HG02798 (cell line): ENCODE measurements at regions not wholly inside any gene's neighbourhood (a gene's known extent, or its start where the extent isn't known, plus 50 kb on each side); places are given as distances from the start of the nearest gene placed in this dataset.

Experiments used
- ATAC-seq: cut with Tn5 transposase; IDR thresholded peaks from one replicate; pipeline ENCODE4 v1.9.1; 2021; ENCODE audit warnings: mild to moderate bottlenecking; ENCODE audit not compliant: unreplicated experiment, poor library complexity

GRCh38 chr12:94726236-94726835 lies 76.0 kb upstream of the TMCC3 start:
- no peak for ATAC-seq

- ATAC-seq = no peak
These were observed 75.2 kb upstream of the TMCC3 start for GRCh38 chr12:94725375-94726168.

- ATAC-seq = no peak
These were observed 72.3 kb upstream of the TMCC3 start for GRCh38 chr12:94722664-94723063.

- peak; percentile 77 for ATAC-seq
These were observed 70.8 kb upstream of the TMCC3 start for GRCh38 chr12:94721173-94721572.

- no peak for ATAC-seq
These were observed 67.8 kb upstream of the TMCC3 start for GRCh38 chr12:94718114-94718513.

GRCh38 chr12:94717656-94718055 lies 67.3 kb upstream of the TMCC3 start:
- no peak for ATAC-seq

- no peak for ATAC-seq
These were observed 66.8 kb upstream of the TMCC3 start for GRCh38 chr12:94717108-94717507.

GRCh38 chr12:94716339-94716738 lies 66.0 kb upstream of the TMCC3 start:
- no peak for ATAC-seq

GRCh38 chr12:94714378-94715114 lies 64.2 kb upstream of the TMCC3 start:
- no peak for ATAC-seq

- no peak for ATAC-seq
These were observed 62.6 kb upstream of the TMCC3 start for GRCh38 chr12:94712815-94713515.

- ATAC-seq = peak; percentile 61
These were observed 60.6 kb upstream of the TMCC3 start for GRCh38 chr12:94710933-94711332.

GRCh38 chr12:94707892-94708291 lies 57.5 kb upstream of the TMCC3 start:
- no peak for ATAC-seq

- ATAC-seq = no peak
These were observed 56.7 kb upstream of the TMCC3 start for GRCh38 chr12:94707036-94707435.

- ATAC-seq = peak; percentile 59
These were observed 55.9 kb upstream of the TMCC3 start for GRCh38 chr12:94706250-94706661.

- ATAC-seq = no peak
These were observed 55.3 kb upstream of the TMCC3 start for GRCh38 chr12:94705676-94706075.

GRCh38 chr12:94704452-94705306 lies 54.3 kb upstream of the TMCC3 start:
- no peak for ATAC-seq

- ATAC-seq = no peak
These were observed 52.3 kb upstream of the TMCC3 start for GRCh38 chr12:94702696-94703095.

- ATAC-seq = no peak
These were observed 51.4 kb upstream of the TMCC3 start for GRCh38 chr12:94701711-94702110.

GRCh38 chr12:94700662-94701061 lies 50.3 kb upstream of the TMCC3 start:
- no peak for ATAC-seq
